ENCODE measurements at regions not wholly inside any gene's neighbourhood (a gene's known extent, or its start where the extent isn't known, plus 50 kb on each side); places are given as distances from the start of the nearest gene placed in this dataset.
"Not testable (repeated sequence)": the region's sequence is repeated elsewhere in the genome, so short reads cannot be mapped to it uniquely, and the experiment has no call there.

- no peak for DNase-seq
Observed at GRCh38 chr14:45819107-45819506, 566.1 kb upstream of the MIS18BP1 start.

- DNase-seq, result no peak
Observed at GRCh38 chr14:45811155-45811554, 558.2 kb upstream of the MIS18BP1 start.

- DNase-seq, result no peak
Observed at GRCh38 chr14:45810152-45810872, 557.3 kb upstream of the MIS18BP1 start.

- no peak for DNase-seq
Observed at GRCh38 chr14:45807178-45807899, 554.3 kb upstream of the MIS18BP1 start.

- DNase-seq, result no peak
Observed at GRCh38 chr14:45799511-45799910, 546.5 kb upstream of the MIS18BP1 start.

GRCh38 chr14:45798659-45799058, 545.7 kb upstream of the MIS18BP1 start:
- DNase-seq, result no peak

GRCh38 chr14:45796006-45796405, 543.0 kb upstream of the MIS18BP1 start:
- not testable (repeated sequence) for DNase-seq

GRCh38 chr14:45793081-45793480, 540.1 kb upstream of the MIS18BP1 start:
- no peak for DNase-seq

- no peak for DNase-seq
Observed at GRCh38 chr14:45790293-45790692, 537.3 kb upstream of the MIS18BP1 start.

GRCh38 chr14:45787167-45787566, 534.2 kb upstream of the MIS18BP1 start:
- DNase-seq, result no peak

- no peak for DNase-seq
Observed at GRCh38 chr14:45786266-45786665, 533.3 kb upstream of the MIS18BP1 start.

GRCh38 chr14:45785240-45785639, 532.2 kb upstream of the MIS18BP1 start:
- no peak for DNase-seq

- no peak for DNase-seq
Observed at GRCh38 chr14:45766247-45766646, 513.2 kb upstream of the MIS18BP1 start.

- DNase-seq, result no peak
Observed at GRCh38 chr14:45757655-45758054, 504.7 kb upstream of the MIS18BP1 start.

- DNase-seq, result not testable (repeated sequence)
Observed at GRCh38 chr14:45756412-45756811, 503.4 kb upstream of the MIS18BP1 start.

- DNase-seq, result no peak
Observed at GRCh38 chr14:45743884-45744283, 490.9 kb upstream of the MIS18BP1 start.

- DNase-seq, result no peak
Observed at GRCh38 chr14:45742187-45742586, 489.2 kb upstream of the MIS18BP1 start.

GRCh38 chr14:45728434-45729225, 475.6 kb upstream of the MIS18BP1 start:
- DNase-seq, result no peak

GRCh38 chr14:45727133-45727532, 474.1 kb upstream of the MIS18BP1 start:
- DNase-seq, result no peak

GRCh38 chr14:45721472-45721871, 468.5 kb upstream of the MIS18BP1 start:
- no peak for DNase-seq

GRCh38 chr14:45716572-45716971, 463.6 kb upstream of the MIS18BP1 start:
- DNase-seq, result no peak

GRCh38 chr14:45715946-45716345, 462.9 kb upstream of the MIS18BP1 start:
- no peak for DNase-seq

GRCh38 chr14:45709541-45709940, 456.5 kb upstream of the MIS18BP1 start:
- DNase-seq, result no peak
